ENCODE measurements at regions not wholly inside any gene's neighbourhood (a gene's known extent, or its start where the extent isn't known, plus 50 kb on each side); places are given as distances from the start of the nearest gene placed in this dataset.
"Not testable (repeated sequence)": the region's sequence is repeated elsewhere in the genome, so short reads cannot be mapped to it uniquely, and the experiment has no call there.

DNA sequence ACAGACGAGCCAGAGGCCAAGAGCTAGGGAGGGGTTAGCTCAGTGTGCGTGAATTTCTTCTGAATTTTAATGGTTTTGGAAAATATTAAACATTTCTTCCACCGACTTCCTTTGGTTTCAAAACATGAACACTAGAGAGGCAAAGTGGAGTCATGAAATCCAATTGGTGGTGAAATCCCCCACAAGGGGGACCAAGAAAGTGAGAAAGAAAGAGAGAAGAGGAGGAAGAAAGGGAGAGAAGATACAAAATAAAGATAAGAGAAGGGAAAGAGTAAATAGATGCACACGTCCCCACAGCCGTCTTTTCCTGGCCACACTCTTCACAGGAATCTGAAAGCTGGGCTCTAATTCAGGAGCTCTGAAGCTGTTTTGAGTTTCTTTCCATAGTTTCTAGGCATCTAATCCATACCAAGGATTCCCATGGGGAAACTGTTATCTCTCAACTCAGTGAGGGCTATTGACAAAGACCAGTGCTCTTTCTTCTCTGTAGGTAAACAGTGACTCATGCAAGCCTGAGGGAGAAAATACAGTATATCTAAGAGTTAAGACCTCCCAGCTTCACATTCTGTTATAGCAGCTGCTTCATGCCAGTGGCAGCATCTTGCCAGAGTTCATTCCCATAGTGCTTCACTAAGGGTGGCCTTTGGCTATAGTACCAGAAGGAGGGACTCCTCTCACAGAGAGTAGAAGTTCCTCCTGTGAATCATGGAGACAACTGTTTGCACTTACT lies 115.8 kb upstream of the LIFR start:
- Histone ChIP-seq H2AFZ (ENCODE audit: low read depth, low read length) (no peak overlapping the region), H3K36me3 (ENCODE audit: insufficient read depth, low read length) (no peaks in the 10 kb centered on the region), H3K27me3 (ENCODE audit: insufficient read depth, low read length) (no peaks in the 10 kb centered on the region), H3K4me1 (ENCODE audit: insufficient read depth, low read length) (no peaks in the 10 kb centered on the region), H3K9me3 (ENCODE audit: low read length) (no peaks in the 10 kb centered on the region), H3K4me3 (ENCODE audit: low read length) (no peak overlapping the region)

DNA sequence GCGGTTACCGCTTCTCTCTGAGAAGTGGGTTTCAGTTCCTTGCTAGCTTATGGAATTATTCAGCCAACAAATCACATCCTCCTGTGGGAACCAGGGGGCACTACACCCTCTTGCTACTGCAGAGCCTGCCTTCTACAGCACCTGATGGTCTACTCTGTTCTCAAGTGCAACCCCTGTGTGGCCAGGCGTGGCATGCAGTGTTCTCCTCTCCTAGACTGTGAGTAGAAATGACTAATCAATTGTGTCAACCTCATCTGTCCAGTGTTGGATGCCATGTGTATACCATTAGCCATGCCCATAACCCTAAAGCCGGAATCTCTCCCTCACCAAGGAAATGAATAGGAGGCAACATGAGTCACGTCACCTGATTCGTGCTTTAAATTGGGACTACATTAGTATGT lies 117.2 kb upstream of the LIFR start:
- H3K36me3 ChIP-seq (ENCODE audit: insufficient read depth, low read length): no peaks in the 10 kb centered on the region
- H3K9me3 ChIP-seq (ENCODE audit: low read length): no peaks in the 10 kb centered on the region
- no peaks in the 10 kb centered on the region for H3K4me1 ChIP-seq (ENCODE audit: insufficient read depth, low read length)
- H2AFZ ChIP-seq (ENCODE audit: low read depth, low read length): no peak overlapping the region
- H3K27me3 ChIP-seq (ENCODE audit: insufficient read depth, low read length): no peaks in the 10 kb centered on the region
- no peak overlapping the region for H3K4me3 ChIP-seq (ENCODE audit: low read length)

- Histone ChIP-seq H2AFZ (ENCODE audit: low read depth, low read length) (no peak overlapping the region), H3K27me3 (ENCODE audit: insufficient read depth, low read length) (no peaks in the 10 kb centered on the region), H3K4me1 (ENCODE audit: insufficient read depth, low read length) (no peaks in the 10 kb centered on the region), H3K4me3 (ENCODE audit: low read length) (no peak overlapping the region), H3K9me3 (ENCODE audit: low read length) (no peaks in the 10 kb centered on the region), H3K36me3 (ENCODE audit: insufficient read depth, low read length) (no peaks in the 10 kb centered on the region)
Observed at GRCh38 chr5:38675443-38675842, 119.0 kb upstream of the LIFR start.

- no peak overlapping the region for H2AFZ ChIP-seq (ENCODE audit: low read depth, low read length)
- no peaks in the 10 kb centered on the region for H3K36me3 ChIP-seq (ENCODE audit: insufficient read depth, low read length)
- H3K27me3 ChIP-seq (ENCODE audit: insufficient read depth, low read length): no peaks in the 10 kb centered on the region
- no peaks in the 10 kb centered on the region for H3K4me1 ChIP-seq (ENCODE audit: insufficient read depth, low read length)
- H3K9me3 ChIP-seq (ENCODE audit: low read length): no peaks in the 10 kb centered on the region
- no peak overlapping the region for H3K4me3 ChIP-seq (ENCODE audit: low read length)
Observed at GRCh38 chr5:38677636-38678035, 121.2 kb upstream of the LIFR start.

- Histone ChIP-seq H3K36me3 (ENCODE audit: insufficient read depth, low read length) (no peaks in the 10 kb centered on the region), H2AFZ (ENCODE audit: low read depth, low read length) (no peak overlapping the region), H3K4me1 (ENCODE audit: insufficient read depth, low read length) (no peaks in the 10 kb centered on the region), H3K27me3 (ENCODE audit: insufficient read depth, low read length) (no peaks in the 10 kb centered on the region), H3K9me3 (ENCODE audit: low read length) (no peaks in the 10 kb centered on the region), H3K4me3 (ENCODE audit: low read length) (no peak overlapping the region)
Observed at GRCh38 chr5:38678076-38678475, 121.6 kb upstream of the LIFR start.

GRCh38 chr5:38678697-38679096 lies 122.3 kb upstream of the LIFR start:
- not testable (repeated sequence) for H2AFZ ChIP-seq (ENCODE audit: low read depth, low read length); H3K4me1 ChIP-seq (ENCODE audit: insufficient read depth, low read length); H3K27me3 ChIP-seq (ENCODE audit: insufficient read depth, low read length); H3K9me3 ChIP-seq (ENCODE audit: low read length); H3K4me3 ChIP-seq (ENCODE audit: low read length); H3K36me3 ChIP-seq (ENCODE audit: insufficient read depth, low read length)

- Histone ChIP-seq H3K27me3 (ENCODE audit: insufficient read depth, low read length) (no peaks in the 10 kb centered on the region), H3K9me3 (ENCODE audit: low read length) (no peaks in the 10 kb centered on the region), H2AFZ (ENCODE audit: low read depth, low read length) (no peak overlapping the region), H3K4me3 (ENCODE audit: low read length) (no peak overlapping the region), H3K36me3 (ENCODE audit: insufficient read depth, low read length) (no peaks in the 10 kb centered on the region), H3K4me1 (ENCODE audit: insufficient read depth, low read length) (no peaks in the 10 kb centered on the region)
Observed at GRCh38 chr5:38680094-38680825, 123.8 kb upstream of the LIFR start.

DNA sequence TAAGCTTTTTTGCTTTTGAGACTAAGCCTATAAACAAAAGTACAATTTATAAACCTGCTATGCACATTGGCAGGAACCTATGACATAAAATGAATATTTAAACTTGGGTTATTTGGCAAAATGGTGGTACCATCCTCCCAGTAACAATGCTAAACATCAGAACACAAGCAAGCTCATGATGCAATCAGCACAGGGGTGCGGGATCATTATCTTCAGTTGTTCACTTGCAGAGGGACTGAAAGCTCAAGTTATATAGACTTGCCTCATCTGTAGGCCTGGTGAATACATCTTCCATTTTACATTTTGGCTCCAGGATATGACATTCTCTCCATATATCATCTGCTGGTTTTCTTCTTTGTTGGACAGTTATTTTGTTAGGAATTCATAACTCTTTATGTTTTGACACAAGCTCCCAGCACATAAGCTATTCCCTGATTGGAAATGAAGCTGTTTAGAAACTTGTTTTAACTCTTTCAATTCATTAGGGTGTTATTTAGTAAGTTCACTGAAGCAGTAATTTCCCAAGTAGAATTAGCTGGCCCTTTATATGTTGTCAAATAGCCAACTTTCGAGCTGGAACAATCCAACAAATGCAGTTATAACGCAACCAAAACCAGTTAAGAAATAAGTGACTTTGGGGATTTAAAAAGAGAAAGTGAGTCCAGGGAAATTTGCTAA lies 124.7 kb upstream of the LIFR start:
- Histone ChIP-seq H3K4me1 (ENCODE audit: insufficient read depth, low read length) (no peaks in the 10 kb centered on the region), H3K27me3 (ENCODE audit: insufficient read depth, low read length) (no peaks in the 10 kb centered on the region), H3K36me3 (ENCODE audit: insufficient read depth, low read length) (no peaks in the 10 kb centered on the region), H3K9me3 (ENCODE audit: low read length) (no peaks in the 10 kb centered on the region), H2AFZ (ENCODE audit: low read depth, low read length) (no peak overlapping the region), H3K4me3 (ENCODE audit: low read length) (no peak overlapping the region)

DNA sequence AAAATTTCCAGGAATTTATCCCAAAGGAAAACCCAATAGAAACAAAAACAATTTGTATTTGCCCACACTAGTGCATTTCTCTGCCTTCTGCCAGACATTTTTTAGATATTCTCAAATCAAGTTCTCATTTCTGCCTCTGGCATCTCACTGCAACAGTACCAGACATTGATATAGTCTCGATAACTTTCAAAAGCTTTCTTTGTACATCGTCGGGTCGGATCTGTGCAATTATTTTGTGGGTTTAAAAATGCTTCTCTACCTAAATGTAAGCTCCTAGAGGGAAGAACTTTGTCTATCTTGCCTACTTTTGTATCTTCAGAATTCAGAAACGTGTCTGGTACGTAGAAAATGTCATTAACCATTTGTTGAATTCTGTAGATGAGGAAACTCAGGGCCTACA lies 125.5 kb upstream of the LIFR start:
- no peaks in the 10 kb centered on the region for H3K4me1 ChIP-seq (ENCODE audit: insufficient read depth, low read length)
- H3K27me3 ChIP-seq (ENCODE audit: insufficient read depth, low read length): no peaks in the 10 kb centered on the region
- H3K36me3 ChIP-seq (ENCODE audit: insufficient read depth, low read length): no peaks in the 10 kb centered on the region
- H3K4me3 ChIP-seq (ENCODE audit: low read length): no peak overlapping the region
- H3K9me3 ChIP-seq (ENCODE audit: low read length): no peaks in the 10 kb centered on the region
- H2AFZ ChIP-seq (ENCODE audit: low read depth, low read length): no peak overlapping the region

DNA sequence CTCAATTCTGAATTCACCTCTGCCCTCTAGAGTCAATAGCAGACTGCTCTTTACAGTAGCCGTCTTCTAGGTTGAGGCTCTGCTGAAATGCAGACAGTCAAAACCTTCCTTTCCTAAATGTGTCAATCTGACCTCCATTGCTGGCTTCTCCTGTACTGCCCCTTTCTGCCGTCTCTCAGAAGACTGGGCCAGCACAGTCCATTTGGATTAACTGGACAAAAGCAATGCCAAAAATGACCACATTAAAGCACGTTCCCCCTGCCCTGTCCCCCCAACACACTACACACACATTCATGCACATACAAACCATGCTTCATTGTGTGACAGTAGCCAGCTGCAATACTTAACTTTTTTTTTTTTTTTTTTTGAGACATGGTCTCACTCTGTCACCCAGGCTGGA lies 130.2 kb upstream of the LIFR start:
- Histone ChIP-seq H2AFZ (ENCODE audit: low read depth, low read length) (no peak overlapping the region), H3K9me3 (ENCODE audit: low read length) (peaks cover 2% of the 10 kb centered on the region), H3K4me3 (ENCODE audit: low read length) (no peak overlapping the region), H3K36me3 (ENCODE audit: insufficient read depth, low read length) (no peaks in the 10 kb centered on the region), H3K27me3 (ENCODE audit: insufficient read depth, low read length) (no peaks in the 10 kb centered on the region), H3K4me1 (ENCODE audit: insufficient read depth, low read length) (no peaks in the 10 kb centered on the region)

- H3K4me1 ChIP-seq (ENCODE audit: insufficient read depth, low read length): peaks cover 2% of the 10 kb centered on the region
- H3K27me3 ChIP-seq (ENCODE audit: insufficient read depth, low read length): no peaks in the 10 kb centered on the region
- peaks cover 2% of the 10 kb centered on the region for H3K9me3 ChIP-seq (ENCODE audit: low read length)
- no peaks in the 10 kb centered on the region for H3K36me3 ChIP-seq (ENCODE audit: insufficient read depth, low read length)
- H2AFZ ChIP-seq (ENCODE audit: low read depth, low read length): no peak overlapping the region
- no peak overlapping the region for H3K4me3 ChIP-seq (ENCODE audit: low read length)
Observed at GRCh38 chr5:38692346-38692745, 135.9 kb upstream of the LIFR start.

GRCh38 chr5:38692781-38693527 lies 136.5 kb upstream of the LIFR start:
- Histone ChIP-seq H3K4me1 (ENCODE audit: insufficient read depth, low read length) (peaks cover 2% of the 10 kb centered on the region), H3K4me3 (ENCODE audit: low read length) (no peak overlapping the region), H3K27me3 (ENCODE audit: insufficient read depth, low read length) (no peaks in the 10 kb centered on the region), H2AFZ (ENCODE audit: low read depth, low read length) (no peak overlapping the region), H3K36me3 (ENCODE audit: insufficient read depth, low read length) (no peaks in the 10 kb centered on the region), H3K9me3 (ENCODE audit: low read length) (peaks cover 2% of the 10 kb centered on the region)

All from neuron (in vitro differentiated cells).